Natural killer cell treated with Interleukin-12 subunit alpha and Interleukin-12 subunit beta and Interleukin-15 and Interleukin-18, amount 100 ng/mL, for 72 hours (primary cell): ENCODE measurements at regions not wholly inside any gene's neighbourhood (a gene's known extent, or its start where the extent isn't known, plus 50 kb on each side); places are given as distances from the start of the nearest gene placed in this dataset.
"Not testable (repeated sequence)": the region's sequence is repeated elsewhere in the genome, so short reads cannot be mapped to it uniquely, and the experiment has no call there.

Experiments used
- ATAC-seq, 2 donors: fragments of 150-1000 bp; cut with Tn5 transposase in 1 of 2; sonication (Bioruptor Pico), chemical (Tn5 transposase) in 1 of 2; 2 replicates each; pipeline ENCODE4 v1.10.0; 2021
- DNase-seq: peaks from one replicate; pipeline ENCODE4 v3.0.0; 2022; ENCODE audit warnings: low spot score
- H3K27ac Mint-ChIP-seq, 2 donors: 1 replicate in 1 of 2; 2 replicates in 1 of 2; pipeline ENCODE4 v1.8.0; 2022; ENCODE audit warnings: mixed read lengths in 2 of 2, mild to moderate bottlenecking in 1 of 2, moderate library complexity in 1 of 2
- H3K27me3 Mint-ChIP-seq, 2 donors: 1 replicate in 1 of 2; 2 replicates in 1 of 2; pipeline ENCODE4 v1.8.0; 2022; ENCODE audit warnings: mixed read lengths in 2 of 2
- H3K36me3 Mint-ChIP-seq: one replicate; pipeline ENCODE4 v1.8.0; 2022; ENCODE audit warnings: mixed read lengths
- H3K4me1 Mint-ChIP-seq, 2 donors: 1 replicate in 1 of 2; 2 replicates in 1 of 2; pipeline ENCODE4 v1.8.0; 2022; ENCODE audit warnings: low read depth in 2 of 2, mixed read lengths in 2 of 2, mild to moderate bottlenecking in 1 of 2
- H3K4me3 Mint-ChIP-seq: one replicate; pipeline ENCODE4 v1.8.0; 2022; ENCODE audit warnings: mixed read lengths
- H3K9me3 Mint-ChIP-seq: 2 replicates; pipeline ENCODE4 v1.8.0; 2022; ENCODE audit warnings: mixed read lengths

- ATAC-seq (no peak), DNase-seq (no peak)
- Mint-ChIP-seq H3K27me3 (no peaks in the 10 kb centered on the region), H3K36me3 (no peaks in the 10 kb centered on the region), H3K9me3 (no peaks in the 10 kb centered on the region), H3K4me3 (peak overlapping the region; percentile 58), H3K4me1 (peaks cover 9 to 31% of the 10 kb centered on the region in 2 donors), H3K27ac (peak overlapping the region; percentile 33 to 37)
These were observed 68.7 kb upstream of the WNT7B start for GRCh38 chr22:46045459-46046298.

GRCh38 chr22:46046299-46046685 is 69.3 kb upstream of the WNT7B start:
- Mint-ChIP-seq H3K4me1 (peaks cover 14 to 36% of the 10 kb centered on the region in 2 donors), H3K9me3 (no peaks in the 10 kb centered on the region), H3K4me3 (no peak overlapping the region), H3K27ac (peak overlapping the region; percentile 33 to 37), H3K27me3 (no peaks in the 10 kb centered on the region), H3K36me3 (no peaks in the 10 kb centered on the region)
- ATAC-seq (no peak), DNase-seq (no peak)

GRCh38 chr22:46047226-46047625 is 70.3 kb upstream of the WNT7B start:
- ATAC-seq (no peak), DNase-seq (no peak)
- no peak overlapping the region for H3K4me3 Mint-ChIP-seq
- no peaks in the 10 kb centered on the region for H3K27me3 Mint-ChIP-seq
- no peaks in the 10 kb centered on the region for H3K36me3 Mint-ChIP-seq
- no peak overlapping the region for H3K27ac Mint-ChIP-seq
- peaks cover 18 to 41% of the 10 kb centered on the region in 2 donors for H3K4me1 Mint-ChIP-seq
- H3K9me3 Mint-ChIP-seq: no peaks in the 10 kb centered on the region

GRCh38 chr22:46047841-46048595 is 71.1 kb upstream of the WNT7B start:
- no peak for ATAC-seq
- H3K36me3 Mint-ChIP-seq: no peaks in the 10 kb centered on the region
- H3K27ac Mint-ChIP-seq: peak overlapping the region in 1 of 2 donors; percentile 69

GRCh38 chr22:46048661-46049060 is 71.7 kb upstream of the WNT7B start:
- peak overlapping the region in 1 of 2 donors; percentile 69 for H3K27ac Mint-ChIP-seq

More at GRCh38 chr22:46047841-46048595, 71.1 kb upstream of the WNT7B start:
- Mint-ChIP-seq H3K4me3 (no peak overlapping the region), H3K4me1 (peaks cover 23 to 45% of the 10 kb centered on the region in 2 donors), H3K27me3 (no peaks in the 10 kb centered on the region), H3K9me3 (no peaks in the 10 kb centered on the region)
- DNase-seq: no peak

GRCh38 chr22:46049726-46050450 is 72.9 kb upstream of the WNT7B start:
- no peak overlapping the region for H3K4me3 Mint-ChIP-seq
- H3K4me1 Mint-ChIP-seq: peaks cover 32 to 40% of the 10 kb centered on the region in 2 donors
- ATAC-seq (no peak), DNase-seq (no peak)
- no peaks in the 10 kb centered on the region for H3K9me3 Mint-ChIP-seq
- H3K27me3 Mint-ChIP-seq: no peaks in the 10 kb centered on the region
- no peaks in the 10 kb centered on the region for H3K36me3 Mint-ChIP-seq
- peak overlapping the region; percentile 54 to 90 for H3K27ac Mint-ChIP-seq

More at GRCh38 chr22:46048661-46049060, 71.7 kb upstream of the WNT7B start:
- ATAC-seq, H3K9me3 Mint-ChIP-seq, H3K36me3 Mint-ChIP-seq, H3K4me3 Mint-ChIP-seq, H3K27me3 Mint-ChIP-seq, DNase-seq: not testable (repeated sequence)
- peaks cover 27 to 45% of the 10 kb centered on the region in 2 donors for H3K4me1 Mint-ChIP-seq

- Mint-ChIP-seq H3K4me3 (no peak overlapping the region), H3K27me3 (no peaks in the 10 kb centered on the region), H3K9me3 (no peaks in the 10 kb centered on the region), H3K27ac (peak overlapping the region; percentile 54 to 90), H3K36me3 (no peaks in the 10 kb centered on the region), H3K4me1 (peaks cover 35 to 45% of the 10 kb centered on the region in 2 donors)
- no peak for DNase-seq
- no peak for ATAC-seq
These were observed 73.5 kb upstream of the WNT7B start for GRCh38 chr22:46050451-46050845.

GRCh38 chr22:46050916-46051614 is 74.1 kb upstream of the WNT7B start:
- peaks cover 37 to 47% of the 10 kb centered on the region in 2 donors for H3K4me1 Mint-ChIP-seq

GRCh38 chr22:46051646-46052045 is 74.7 kb upstream of the WNT7B start:
- H3K4me3 Mint-ChIP-seq: peak overlapping the region; percentile 45

More at GRCh38 chr22:46050916-46051614, 74.1 kb upstream of the WNT7B start:
- Mint-ChIP-seq H3K27ac (peak overlapping the region; percentile 54 to 90), H3K4me3 (peak overlapping the region; percentile 45), H3K27me3 (no peaks in the 10 kb centered on the region), H3K9me3 (no peaks in the 10 kb centered on the region), H3K36me3 (no peaks in the 10 kb centered on the region)
- DNase-seq: no peak
- ATAC-seq: peak in 1 of 2 donors; percentile 51

GRCh38 chr22:46052331-46052771 is 75.4 kb upstream of the WNT7B start:
- DNase-seq (no peak), ATAC-seq (no peak)
- H3K36me3 Mint-ChIP-seq: no peaks in the 10 kb centered on the region
- no peaks in the 10 kb centered on the region for H3K27me3 Mint-ChIP-seq
- peak overlapping the region; percentile 91 for H3K4me3 Mint-ChIP-seq
- H3K27ac Mint-ChIP-seq: peak overlapping the region; percentile 92 to 93
- H3K4me1 Mint-ChIP-seq: peaks cover 37 to 45% of the 10 kb centered on the region in 2 donors
- no peaks in the 10 kb centered on the region for H3K9me3 Mint-ChIP-seq

More at GRCh38 chr22:46051646-46052045, 74.7 kb upstream of the WNT7B start:
- Mint-ChIP-seq H3K27ac (peak overlapping the region; percentile 54 to 90), H3K36me3 (no peaks in the 10 kb centered on the region), H3K4me1 (peaks cover 37 to 47% of the 10 kb centered on the region in 2 donors), H3K9me3 (no peaks in the 10 kb centered on the region), H3K27me3 (no peaks in the 10 kb centered on the region)
- no peak for DNase-seq
- ATAC-seq: no peak

- Mint-ChIP-seq H3K4me3 (peak overlapping the region; percentile 91), H3K9me3 (no peaks in the 10 kb centered on the region), H3K27me3 (no peaks in the 10 kb centered on the region), H3K4me1 (peaks cover 42 to 48% of the 10 kb centered on the region in 2 donors), H3K27ac (peak overlapping the region; percentile 92 to 93), H3K36me3 (no peaks in the 10 kb centered on the region)
- ATAC-seq: peak in 1 of 2 donors; percentile 22
- DNase-seq: no peak
These were observed 76.0 kb upstream of the WNT7B start for GRCh38 chr22:46052801-46053562.

GRCh38 chr22:46053563-46054090 is 76.7 kb upstream of the WNT7B start:
- H3K36me3 Mint-ChIP-seq: no peaks in the 10 kb centered on the region
- H3K4me3 Mint-ChIP-seq: peak overlapping the region; percentile 91
- no peak for DNase-seq
- H3K27me3 Mint-ChIP-seq: no peaks in the 10 kb centered on the region
- H3K9me3 Mint-ChIP-seq: no peaks in the 10 kb centered on the region
- H3K4me1 Mint-ChIP-seq: peaks cover 48 to 49% of the 10 kb centered on the region in 2 donors
- ATAC-seq: peak; percentile 72 to 73
- H3K27ac Mint-ChIP-seq: peak overlapping the region; percentile 92 to 93
